CD4-positive, CD25-positive, alpha-beta regulatory T cell (primary cell): ENCODE measurements at regions not wholly inside any gene's neighbourhood (a gene's known extent, or its start where the extent isn't known, plus 50 kb on each side); places are given as distances from the start of the nearest gene placed in this dataset.

ENCODE experiments used
- ATAC-seq, 2 donors: fragments of 150-1000 bp; cut with Tn5 transposase; one replicate each; pipeline ENCODE4 v1.10.0; 2021; ENCODE audit warnings: low read depth in 2 of 2, moderate number of reproducible peaks in 2 of 2, moderate library complexity in 1 of 2
- DNase-seq, 3 donors: peaks; one replicate each; pipeline versions ENCODE4 v3.0.0 to v3.0.0-alpha.2; 2012 to 2022; ENCODE audit warnings: mixed read lengths in 1 of 3
- H3K27ac ChIP-seq: one replicate; pipeline ENCODE4 v1.7.0; 2013; ENCODE audit warnings: mild to moderate bottlenecking, low read length; ENCODE audit not compliant: insufficient read depth, poor library complexity, severe bottlenecking
- H3K27me3 ChIP-seq: one replicate; pipeline ENCODE4 v1.7.0; 2013; ENCODE audit warnings: low read length; ENCODE audit not compliant: control insufficient read depth, insufficient read depth
- H3K36me3 ChIP-seq: one replicate; pipeline ENCODE4 v1.7.0; 2013; ENCODE audit warnings: mild to moderate bottlenecking, low read length, moderate library complexity; ENCODE audit not compliant: control insufficient read depth, insufficient read depth
- H3K4me1 ChIP-seq: 2 replicates; pipeline ENCODE4 v1.7.0; 2013; ENCODE audit warnings: mild to moderate bottlenecking, low read length; ENCODE audit not compliant: insufficient read depth, control insufficient read depth, poor library complexity, severe bottlenecking
- H3K4me3 ChIP-seq: one replicate; pipeline ENCODE4 v1.7.0; 2013; ENCODE audit warnings: low read depth, mild to moderate bottlenecking, low read length, moderate library complexity
- H3K9me3 ChIP-seq, 2 experiments: 1 replicate in 1 of 2; 2 replicates in 1 of 2; pipeline ENCODE4 v1.7.0; 2013; ENCODE audit warnings: low read length in 2 of 2, mild to moderate bottlenecking in 1 of 2, moderate library complexity in 1 of 2; ENCODE audit not compliant: control insufficient read depth in 2 of 2
- H3K27ac Mint-ChIP-seq, 3 donors: one replicate each; pipeline ENCODE4 v1.8.0; 2020 to 2022; ENCODE audit warnings: mild to moderate bottlenecking in 3 of 3, mixed read lengths in 3 of 3, moderate library complexity in 2 of 3
- H3K27me3 Mint-ChIP-seq: one replicate; pipeline ENCODE4 v1.8.0; 2022; ENCODE audit warnings: mild to moderate bottlenecking, mixed read lengths
- H3K36me3 Mint-ChIP-seq: one replicate; pipeline ENCODE4 v1.8.0; 2020; ENCODE audit warnings: mixed read lengths
- H3K4me1 Mint-ChIP-seq, 4 donors: one replicate each; pipeline ENCODE4 v1.8.0; 2020 to 2022; ENCODE audit warnings: mixed read lengths in 4 of 4, mild to moderate bottlenecking in 1 of 4
- H3K4me3 Mint-ChIP-seq, 4 donors: one replicate each; pipeline ENCODE4 v1.8.0; 2020 to 2022; ENCODE audit warnings: mild to moderate bottlenecking in 4 of 4, mixed read lengths in 4 of 4, moderate library complexity in 3 of 4
- H3K9me3 Mint-ChIP-seq, 7 donors: one replicate each; pipeline ENCODE4 v1.8.0; 2020 to 2022; ENCODE audit warnings: mixed read lengths in 7 of 7, mild to moderate bottlenecking in 3 of 7, moderate library complexity in 2 of 7

- Histone ChIP-seq H3K4me3 (no peak overlapping the region), H3K27me3 (no peaks in the 10 kb centered on the region), H3K36me3 (no peaks in the 10 kb centered on the region), H3K9me3 (no peaks in the 10 kb centered on the region), H3K27ac (no peak overlapping the region), H3K4me1 (no peaks in the 10 kb centered on the region)
- no peak for ATAC-seq
- H3K4me1 Mint-ChIP-seq, result no peaks in the 10 kb centered on the region
- H3K9me3 Mint-ChIP-seq, result peaks cover 0 to 9% (median 2%) of the 10 kb centered on the region in 7 donors
- H3K36me3 Mint-ChIP-seq, result no peaks in the 10 kb centered on the region
- H3K4me3 Mint-ChIP-seq, result no peak overlapping the region
- H3K27ac Mint-ChIP-seq, result no peak overlapping the region
- no peaks in the 10 kb centered on the region for H3K27me3 Mint-ChIP-seq
- no peak for DNase-seq
Measured at GRCh38 chr16:55225972-55226542, 97.9 kb upstream of the IRX6 start.

- Mint-ChIP-seq H3K36me3 (no peaks in the 10 kb centered on the region), H3K4me3 (no peak overlapping the region), H3K27me3 (no peaks in the 10 kb centered on the region), H3K27ac (no peak overlapping the region), H3K4me1 (no peaks in the 10 kb centered on the region), H3K9me3 (peaks cover 0 to 4% (median 0%) of the 10 kb centered on the region in 7 donors)
- no peak overlapping the region for H3K4me3 ChIP-seq
- DNase-seq (no peak), ATAC-seq (no peak)
- H3K4me1 ChIP-seq, result no peaks in the 10 kb centered on the region
- H3K27me3 ChIP-seq, result peaks cover 2% of the 10 kb centered on the region
- H3K36me3 ChIP-seq, result no peaks in the 10 kb centered on the region
- H3K27ac ChIP-seq, result no peak overlapping the region
- no peaks in the 10 kb centered on the region for H3K9me3 ChIP-seq
Measured at GRCh38 chr16:55232822-55233221, 91.2 kb upstream of the IRX6 start.

- no peak for DNase-seq
- no peaks in the 10 kb centered on the region for H3K4me1 Mint-ChIP-seq
- H3K9me3 ChIP-seq, result no peaks in the 10 kb centered on the region
- no peak overlapping the region for H3K27ac Mint-ChIP-seq
- no peaks in the 10 kb centered on the region for H3K27me3 Mint-ChIP-seq
- H3K4me1 ChIP-seq, result no peaks in the 10 kb centered on the region
- H3K36me3 Mint-ChIP-seq, result no peaks in the 10 kb centered on the region
- no peak overlapping the region for H3K27ac ChIP-seq
- H3K27me3 ChIP-seq, result peaks cover 2% of the 10 kb centered on the region
- no peak overlapping the region for H3K4me3 Mint-ChIP-seq
- H3K9me3 Mint-ChIP-seq, result peaks cover 0 to 4% (median 0%) of the 10 kb centered on the region in 7 donors
- no peaks in the 10 kb centered on the region for H3K36me3 ChIP-seq
- no peak for ATAC-seq
- no peak overlapping the region for H3K4me3 ChIP-seq
Measured at GRCh38 chr16:55233464-55233863, 90.5 kb upstream of the IRX6 start.

GRCh38 chr16:55236655-55237054, 87.3 kb upstream of the IRX6 start:
- Histone ChIP-seq H3K4me3 (no peak overlapping the region), H3K9me3 (no peaks in the 10 kb centered on the region), H3K27ac (no peak overlapping the region), H3K4me1 (no peaks in the 10 kb centered on the region), H3K36me3 (no peaks in the 10 kb centered on the region), H3K27me3 (peaks cover 2% of the 10 kb centered on the region)
- H3K4me3 Mint-ChIP-seq, result no peak overlapping the region
- ATAC-seq (no peak), DNase-seq (no peak)
- no peak overlapping the region for H3K27ac Mint-ChIP-seq
- peaks cover 0 to 3% (median 0%) of the 10 kb centered on the region in 7 donors for H3K9me3 Mint-ChIP-seq
- no peaks in the 10 kb centered on the region for H3K27me3 Mint-ChIP-seq
- H3K4me1 Mint-ChIP-seq, result no peaks in the 10 kb centered on the region
- H3K36me3 Mint-ChIP-seq, result no peaks in the 10 kb centered on the region

GRCh38 chr16:55239723-55240122, 84.3 kb upstream of the IRX6 start:
- Histone ChIP-seq H3K27me3 (peaks cover 2% of the 10 kb centered on the region), H3K27ac (no peak overlapping the region), H3K4me1 (no peaks in the 10 kb centered on the region), H3K9me3 (no peaks in the 10 kb centered on the region), H3K36me3 (no peaks in the 10 kb centered on the region), H3K4me3 (no peak overlapping the region)
- ATAC-seq (no peak), DNase-seq (no peak)
- Mint-ChIP-seq H3K9me3 (peaks cover 0 to 9% (median 0%) of the 10 kb centered on the region in 7 donors), H3K4me3 (no peak overlapping the region), H3K27me3 (no peaks in the 10 kb centered on the region), H3K36me3 (no peaks in the 10 kb centered on the region), H3K4me1 (no peaks in the 10 kb centered on the region), H3K27ac (no peak overlapping the region)

- no peaks in the 10 kb centered on the region for H3K27me3 Mint-ChIP-seq
- Histone ChIP-seq H3K27ac (no peak overlapping the region), H3K4me1 (no peaks in the 10 kb centered on the region), H3K36me3 (no peaks in the 10 kb centered on the region), H3K27me3 (peaks cover 2% of the 10 kb centered on the region), H3K4me3 (no peak overlapping the region), H3K9me3 (no peaks in the 10 kb centered on the region)
- peaks cover 0 to 9% (median 0%) of the 10 kb centered on the region in 7 donors for H3K9me3 Mint-ChIP-seq
- H3K27ac Mint-ChIP-seq, result no peak overlapping the region
- no peaks in the 10 kb centered on the region for H3K36me3 Mint-ChIP-seq
- DNase-seq, result no peak
- H3K4me3 Mint-ChIP-seq, result no peak overlapping the region
- no peaks in the 10 kb centered on the region for H3K4me1 Mint-ChIP-seq
- no peak for ATAC-seq
Measured at GRCh38 chr16:55240888-55241287, 83.1 kb upstream of the IRX6 start.

GRCh38 chr16:55242667-55243066, 81.3 kb upstream of the IRX6 start:
- H3K4me3 Mint-ChIP-seq, result no peak overlapping the region
- H3K9me3 Mint-ChIP-seq, result peaks cover 0 to 10% (median 0%) of the 10 kb centered on the region in 7 donors
- H3K36me3 Mint-ChIP-seq, result no peaks in the 10 kb centered on the region
- H3K4me3 ChIP-seq, result no peak overlapping the region
- H3K27me3 ChIP-seq, result no peaks in the 10 kb centered on the region
- no peak overlapping the region for H3K27ac ChIP-seq
- no peak overlapping the region for H3K27ac Mint-ChIP-seq
- no peaks in the 10 kb centered on the region for H3K4me1 ChIP-seq
- H3K4me1 Mint-ChIP-seq, result no peaks in the 10 kb centered on the region
- DNase-seq, result no peak
- no peaks in the 10 kb centered on the region for H3K36me3 ChIP-seq
- ATAC-seq, result no peak
- no peaks in the 10 kb centered on the region for H3K27me3 Mint-ChIP-seq
- H3K9me3 ChIP-seq, result no peaks in the 10 kb centered on the region

GRCh38 chr16:55248058-55248457, 75.9 kb upstream of the IRX6 start:
- Mint-ChIP-seq H3K36me3 (no peaks in the 10 kb centered on the region), H3K4me3 (no peak overlapping the region), H3K9me3 (peaks cover 0 to 4% (median 1%) of the 10 kb centered on the region in 7 donors)

More at GRCh38 chr16:55248058-55248457, 75.9 kb upstream of the IRX6 start:
- no peaks in the 10 kb centered on the region for H3K9me3 ChIP-seq
- no peaks in the 10 kb centered on the region for H3K36me3 ChIP-seq
- H3K27ac Mint-ChIP-seq, result no peak overlapping the region
- H3K27ac ChIP-seq, result no peak overlapping the region
- H3K27me3 ChIP-seq, result no peaks in the 10 kb centered on the region
- H3K4me1 Mint-ChIP-seq, result no peaks in the 10 kb centered on the region
- ATAC-seq (no peak), DNase-seq (no peak)
- no peak overlapping the region for H3K4me3 ChIP-seq
- no peaks in the 10 kb centered on the region for H3K4me1 ChIP-seq
- H3K27me3 Mint-ChIP-seq, result no peaks in the 10 kb centered on the region
